ENCODE measurements at regions not wholly inside any gene's neighbourhood (a gene's known extent, or its start where the extent isn't known, plus 50 kb on each side); places are given as distances from the start of the nearest gene placed in this dataset.

DNA sequence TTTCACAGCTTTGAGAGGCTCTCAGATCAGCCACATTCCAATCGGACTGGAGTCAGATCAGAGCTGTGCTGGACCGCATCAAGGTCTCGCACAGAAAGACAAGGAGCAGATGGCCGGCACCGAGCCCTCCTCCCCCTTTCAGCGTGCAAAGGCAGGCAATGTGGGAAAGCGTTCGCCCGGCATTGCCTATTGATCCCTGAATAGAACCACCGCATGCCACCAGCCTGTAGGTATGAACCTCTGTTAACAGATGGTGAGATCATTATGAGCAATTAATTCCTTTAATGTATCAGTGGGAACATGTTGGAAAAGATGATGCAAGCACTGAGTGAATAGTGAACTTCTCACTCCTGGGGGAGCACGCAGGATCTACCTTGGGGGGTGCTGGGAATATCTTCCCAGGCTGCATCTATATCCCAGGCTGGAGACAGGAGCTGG lies 117.5 kb upstream of the ID4 start:
- TF ChIP-seq POLR2AphosphoS5 (IDR thresholded peaks at IDR 0.05; ENCODE audit: low read depth, low read length) (no peak), TAF1 (IDR thresholded peaks at IDR 0.05; ENCODE audit: low read depth, low read length) (no peak)
